ENCODE measurements at regions not wholly inside any gene's neighbourhood (a gene's known extent, or its start where the extent isn't known, plus 50 kb on each side); places are given as distances from the start of the nearest gene placed in this dataset.

- no peak overlapping the region for H3K4me3 Mint-ChIP-seq (ENCODE audit: unreplicated experiment)
- Histone ChIP-seq H3K4me3 (ENCODE audit: low read depth, low read length) (no peak overlapping the region), H3K9me3 (no peaks in the 10 kb centered on the region; the same call in 1 of the 2 replicates), H3K27me3 (replicated peaks; ENCODE audit: control insufficient read depth, insufficient read depth, low read length) (no peaks in the 10 kb centered on the region), H3K4me1 (no peaks in the 10 kb centered on the region), H3K36me3 (ENCODE audit: control insufficient read depth, insufficient read depth, low read length) (no peaks in the 10 kb centered on the region)
- CTCF ChIA-PET: no interaction called here
- TF ChIP-seq CTCF (IDR thresholded peaks at IDR 0.05; ENCODE audit: insufficient read depth in 1 of 2, low read depth in 1 of 2, low read length in 1 of 2, severe bottlenecking in 1 of 2, unreplicated experiment in 1 of 2): no peak
- BruUV-seq (replicated peaks): no TSS peak
- peaks cover 5% of the 10 kb centered on the region for H3K27me3 Mint-ChIP-seq (ENCODE audit: insufficient read depth, unreplicated experiment)
- no peak overlapping the region for H3K27ac Mint-ChIP-seq (ENCODE audit: unreplicated experiment)
- DNase-seq: no peak
- no peaks in the 10 kb centered on the region for H3K36me3 Mint-ChIP-seq (ENCODE audit: insufficient read depth, unreplicated experiment)
- POLR2A ChIA-PET: no interaction called here
- intact Hi-C loops (cut with micrococcal nuclease; ENCODE audit: unreplicated experiment): no loop called here
- H3K4me1 Mint-ChIP-seq (ENCODE audit: low read depth, unreplicated experiment): no peaks in the 10 kb centered on the region
- no peaks in the 10 kb centered on the region for H3K9me3 Mint-ChIP-seq (ENCODE audit: unreplicated experiment)
Observed at GRCh38 chr12:23098110-23098509, 473.1 kb downstream of the ETNK1 start.

GRCh38 chr12:23098517-23098916 lies 473.5 kb downstream of the ETNK1 start:
- Mint-ChIP-seq H3K4me1 (ENCODE audit: low read depth, unreplicated experiment) (no peaks in the 10 kb centered on the region), H3K9me3 (ENCODE audit: unreplicated experiment) (no peaks in the 10 kb centered on the region), H3K36me3 (ENCODE audit: insufficient read depth, unreplicated experiment) (no peaks in the 10 kb centered on the region), H3K27ac (ENCODE audit: unreplicated experiment) (no peak overlapping the region), H3K4me3 (ENCODE audit: unreplicated experiment) (no peak overlapping the region), H3K27me3 (ENCODE audit: insufficient read depth, unreplicated experiment) (peaks cover 5% of the 10 kb centered on the region)
- no peaks in the 10 kb centered on the region for H3K4me1 ChIP-seq
- ChIA-PET CTCF (no interaction called here), POLR2A (no interaction called here)
- no peaks in the 10 kb centered on the region for H3K27me3 ChIP-seq (replicated peaks; ENCODE audit: control insufficient read depth, insufficient read depth, low read length)
- no peaks in the 10 kb centered on the region; the same call in 1 of the 2 replicates for H3K9me3 ChIP-seq
- H3K36me3 ChIP-seq (ENCODE audit: control insufficient read depth, insufficient read depth, low read length): no peaks in the 10 kb centered on the region
- no TSS peak for BruUV-seq (replicated peaks)
- DNase-seq: no peak
- intact Hi-C loops (cut with micrococcal nuclease; ENCODE audit: unreplicated experiment): no loop called here
- TF ChIP-seq CTCF (IDR thresholded peaks at IDR 0.05; ENCODE audit: insufficient read depth in 1 of 2, low read depth in 1 of 2, low read length in 1 of 2, severe bottlenecking in 1 of 2, unreplicated experiment in 1 of 2): no peak
- H3K4me3 ChIP-seq (ENCODE audit: low read depth, low read length): no peak overlapping the region

GRCh38 chr12:23099104-23099503 lies 474.1 kb downstream of the ETNK1 start:
- H3K27me3 ChIP-seq (replicated peaks; ENCODE audit: control insufficient read depth, insufficient read depth, low read length): no peaks in the 10 kb centered on the region
- CTCF ChIA-PET: no interaction called here
- H3K9me3 ChIP-seq: no peaks in the 10 kb centered on the region; the same call in 1 of the 2 replicates
- no peak overlapping the region for H3K27ac Mint-ChIP-seq (ENCODE audit: unreplicated experiment)
- H3K27me3 Mint-ChIP-seq (ENCODE audit: insufficient read depth, unreplicated experiment): peaks cover 5% of the 10 kb centered on the region
- no peaks in the 10 kb centered on the region for H3K4me1 ChIP-seq
- POLR2A ChIA-PET: no interaction called here
- H3K4me3 Mint-ChIP-seq (ENCODE audit: unreplicated experiment): no peak overlapping the region
- H3K36me3 Mint-ChIP-seq (ENCODE audit: insufficient read depth, unreplicated experiment): no peaks in the 10 kb centered on the region
- no peaks in the 10 kb centered on the region for H3K9me3 Mint-ChIP-seq (ENCODE audit: unreplicated experiment)
- H3K36me3 ChIP-seq (ENCODE audit: control insufficient read depth, insufficient read depth, low read length): no peaks in the 10 kb centered on the region
- no peaks in the 10 kb centered on the region for H3K4me1 Mint-ChIP-seq (ENCODE audit: low read depth, unreplicated experiment)
- TF ChIP-seq CTCF (IDR thresholded peaks at IDR 0.05; ENCODE audit: insufficient read depth in 1 of 2, low read depth in 1 of 2, low read length in 1 of 2, severe bottlenecking in 1 of 2, unreplicated experiment in 1 of 2): no peak
- intact Hi-C loops (cut with micrococcal nuclease; ENCODE audit: unreplicated experiment): no loop called here
- H3K4me3 ChIP-seq (ENCODE audit: low read depth, low read length): no peak overlapping the region
- BruUV-seq (replicated peaks): no TSS peak
- DNase-seq: no peak

All from Caco-2 (cell line).